ENCODE measurements at regions not wholly inside any gene's neighbourhood (a gene's known extent, or its start where the extent isn't known, plus 50 kb on each side); places are given as distances from the start of the nearest gene placed in this dataset.

DNA sequence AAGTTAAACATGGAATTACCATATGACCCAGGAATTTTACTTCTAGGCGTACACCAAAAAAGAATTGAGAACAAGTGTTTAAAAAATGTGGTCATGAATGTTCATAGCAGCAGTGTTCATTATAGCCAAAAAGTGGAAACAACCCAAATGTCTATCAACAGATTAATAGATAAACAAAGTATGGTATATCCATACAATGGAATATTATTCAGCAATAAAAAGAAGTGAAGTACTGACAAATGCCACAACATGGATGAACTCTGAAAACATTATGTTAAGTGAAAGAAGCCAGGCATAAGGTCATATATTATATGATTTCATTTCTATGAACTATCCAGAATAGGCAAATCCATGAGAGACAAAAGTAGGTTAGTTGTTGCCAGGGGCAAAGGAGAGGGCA lies 141.7 kb upstream of the NAV2 start:
- H3K4me1 ChIP-seq: peaks cover 0 to 48% (median 9%) of the 10 kb centered on the region in 9 donors
- H3K4me3 ChIP-seq: no peak overlapping the region
- no peaks in the 10 kb centered on the region for H3K36me3 ChIP-seq
- intact Hi-C loops (cut with DNase I): loop anchor here in 3 of 10 donors (10.0 kb wide), 3 partner anchors 104 to 144 kb away; partner anchors contain the start of gene NAV2 (in 1 of the 3)
- H3K9me3 ChIP-seq: peaks cover 0 to 4% (median 0%) of the 10 kb centered on the region in 11 donors
- TF ChIP-seq, protein P1, sequence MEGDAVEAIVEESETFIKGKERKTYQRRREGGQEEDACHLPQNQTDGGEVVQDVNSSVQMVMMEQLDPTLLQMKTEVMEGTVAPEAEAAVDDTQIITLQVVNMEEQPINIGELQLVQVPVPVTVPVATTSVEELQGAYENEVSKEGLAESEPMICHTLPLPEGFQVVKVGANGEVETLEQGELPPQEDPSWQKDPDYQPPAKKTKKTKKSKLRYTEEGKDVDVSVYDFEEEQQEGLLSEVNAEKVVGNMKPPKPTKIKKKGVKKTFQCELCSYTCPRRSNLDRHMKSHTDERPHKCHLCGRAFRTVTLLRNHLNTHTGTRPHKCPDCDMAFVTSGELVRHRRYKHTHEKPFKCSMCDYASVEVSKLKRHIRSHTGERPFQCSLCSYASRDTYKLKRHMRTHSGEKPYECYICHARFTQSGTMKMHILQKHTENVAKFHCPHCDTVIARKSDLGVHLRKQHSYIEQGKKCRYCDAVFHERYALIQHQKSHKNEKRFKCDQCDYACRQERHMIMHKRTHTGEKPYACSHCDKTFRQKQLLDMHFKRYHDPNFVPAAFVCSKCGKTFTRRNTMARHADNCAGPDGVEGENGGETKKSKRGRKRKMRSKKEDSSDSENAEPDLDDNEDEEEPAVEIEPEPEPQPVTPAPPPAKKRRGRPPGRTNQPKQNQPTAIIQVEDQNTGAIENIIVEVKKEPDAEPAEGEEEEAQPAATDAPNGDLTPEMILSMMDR (IDR thresholded peaks at IDR 0.05): no peak
- no peaks in the 10 kb centered on the region for H3K27me3 ChIP-seq
- ATAC-seq (no peak), DNase-seq (no peak)
- no peak overlapping the region for H3K27ac ChIP-seq
- 97 to 100% methylated on average over 1 of the region's 1 CpG for WGBS, 2 donors

DNA sequence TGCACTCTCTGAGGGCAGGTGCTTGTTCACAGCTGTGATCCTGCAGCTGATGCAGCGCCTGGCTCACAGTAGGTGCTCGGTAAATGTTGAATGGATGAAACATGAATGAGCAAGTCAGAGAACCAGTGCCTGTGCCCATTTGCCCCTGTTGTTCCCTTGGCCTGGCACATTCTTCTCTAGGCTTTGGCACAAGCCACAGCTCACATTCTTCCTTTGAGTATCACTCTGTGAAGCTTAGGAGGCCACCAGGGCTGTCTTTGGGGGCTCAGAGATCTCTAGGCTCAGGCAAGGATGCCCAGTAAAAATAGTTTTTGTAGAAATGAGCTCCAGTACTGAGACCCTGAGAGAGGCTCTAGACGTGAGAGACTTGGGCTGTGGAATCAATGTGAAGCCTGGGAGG lies 144.6 kb upstream of the NAV2 start:
- H3K27ac ChIP-seq: no peak overlapping the region
- H3K27me3 ChIP-seq: no peaks in the 10 kb centered on the region
- H3K4me3 ChIP-seq: no peak overlapping the region
- 80 to 84% methylated on average over 3 of the region's 3 CpGs for WGBS, 2 donors
- TF ChIP-seq, protein P1 (IDR thresholded peaks at IDR 0.05): no peak
- H3K9me3 ChIP-seq: peaks cover 0 to 4% (median 0%) of the 10 kb centered on the region in 11 donors
- H3K4me1 ChIP-seq: peaks cover 0 to 25% (median 14%) of the 10 kb centered on the region in 9 donors
- no peak for ATAC-seq
- intact Hi-C loops (cut with DNase I): loop anchor here in 3 of 10 donors (10.0 kb wide), 2 partner anchors 237 to 547 kb away; no protein-coding TSS in a partner anchor
- no peaks in the 10 kb centered on the region for H3K36me3 ChIP-seq
- no peak for DNase-seq

DNA sequence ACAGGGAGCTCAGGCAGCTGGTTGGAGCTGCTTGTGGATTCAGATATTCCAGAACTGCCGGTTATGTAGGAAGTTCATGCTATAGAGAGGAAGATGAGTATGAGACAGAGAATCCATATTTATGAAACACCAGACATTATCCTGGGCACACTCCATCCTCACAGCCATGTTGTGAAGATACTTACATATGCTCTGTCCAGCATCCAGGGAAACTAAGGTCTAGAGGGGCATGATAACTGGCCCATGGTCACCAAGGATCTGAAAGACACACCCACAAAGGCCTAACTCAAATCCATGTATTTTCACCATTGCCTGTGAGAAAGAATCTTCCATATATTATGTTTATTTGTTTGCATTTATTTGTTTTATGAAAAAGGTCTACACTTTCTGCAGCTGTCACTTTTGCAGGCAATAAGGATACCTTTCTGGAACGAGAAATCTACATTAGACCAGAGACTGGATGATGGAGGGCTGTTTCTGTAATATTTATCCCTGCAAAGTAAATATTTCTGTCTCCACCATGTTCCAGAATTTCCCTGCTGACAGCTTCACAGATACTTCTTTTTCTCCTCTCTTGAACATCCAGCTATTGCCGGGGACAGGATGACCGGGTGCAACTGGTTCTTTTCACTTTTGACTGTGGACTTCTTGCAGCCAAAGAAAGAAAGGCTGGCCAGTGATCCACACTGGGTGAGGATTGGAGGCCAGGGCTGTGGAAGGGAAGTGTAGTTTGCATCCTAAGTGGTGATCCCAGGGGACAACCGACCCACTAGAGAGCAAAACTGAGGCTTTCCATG lies 145.9 kb upstream of the NAV2 start:
- peaks cover 0 to 24% (median 12%) of the 10 kb centered on the region in 9 donors for H3K4me1 ChIP-seq
- no peak overlapping the region for H3K4me3 ChIP-seq
- H3K27me3 ChIP-seq: no peaks in the 10 kb centered on the region
- peaks cover 0 to 4% (median 0%) of the 10 kb centered on the region in 11 donors for H3K9me3 ChIP-seq
- DNase-seq: no peak
- WGBS, 2 donors: 45 to 66% methylated on average over 5 of the region's 5 CpGs
- intact Hi-C loops (cut with DNase I): loop anchor here in 3 of 10 donors (10.0 kb wide), 2 partner anchors 238 to 548 kb away; no protein-coding TSS in a partner anchor
- ATAC-seq: no peak
- TF ChIP-seq, protein P1 (IDR thresholded peaks at IDR 0.05): no peak
- H3K27ac ChIP-seq: no peak overlapping the region
- no peaks in the 10 kb centered on the region for H3K36me3 ChIP-seq

DNA sequence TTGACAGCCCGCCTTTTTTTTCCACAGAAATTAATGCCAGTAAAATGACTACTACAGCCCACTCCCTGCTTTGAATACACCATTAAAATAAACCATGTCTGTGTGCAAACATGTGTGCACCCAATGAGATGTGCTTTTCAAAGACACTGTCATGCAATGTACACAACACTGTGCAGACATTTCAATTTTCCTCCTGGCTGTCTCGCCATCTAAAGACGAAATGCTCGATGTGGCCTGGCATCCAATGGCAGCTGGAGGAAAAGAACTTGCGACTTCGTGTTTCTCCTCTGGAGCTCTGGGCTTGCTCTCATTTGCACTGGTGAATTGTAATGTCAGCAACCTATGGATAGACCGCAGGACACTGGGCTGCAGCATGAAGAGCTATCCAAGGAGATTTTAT lies 147.0 kb upstream of the NAV2 start:
- DNase-seq (no peak), ATAC-seq (no peak)
- H3K27ac ChIP-seq: no peak overlapping the region

More for the DNA sequence above, 147.0 kb upstream of the NAV2 start:
- no peaks in the 10 kb centered on the region for H3K9me3 ChIP-seq
- H3K4me1 ChIP-seq: peaks cover 0 to 24% (median 12%) of the 10 kb centered on the region in 9 donors
- 95 to 96% methylated on average over 7 of the region's 7 CpGs for WGBS, 2 donors
- intact Hi-C loops (cut with DNase I): loop anchor here in 7 of 10 donors (2.0 to 10.0 kb wide), 4 partner anchors 177 to 549 kb away; no protein-coding TSS in a partner anchor
- H3K4me3 ChIP-seq: no peak overlapping the region
- H3K27me3 ChIP-seq: no peaks in the 10 kb centered on the region
- TF ChIP-seq, protein P1 (IDR thresholded peaks at IDR 0.05): no peak
- no peaks in the 10 kb centered on the region for H3K36me3 ChIP-seq

Measured in heart right ventricle (tissue), 16 donors.